Body of pancreas (tissue), 4 donors: ENCODE measurements at regions not wholly inside any gene's neighbourhood (a gene's known extent, or its start where the extent isn't known, plus 50 kb on each side); places are given as distances from the start of the nearest gene placed in this dataset.

Experiments
- ATAC-seq: fragments of 150-250 bp; one replicate; pipeline ENCODE4 v1.9.1; 2016
- DNase-seq, 4 donors: peaks; one replicate each; pipeline ENCODE4 v3.0.0-alpha.2; 2019
- H3K27ac ChIP-seq, 4 donors: fragments of 200-600 bp; sonication (generic); 1 replicate in 3 of 4; 2 replicates in 1 of 4; pipeline versions ENCODE4 v1.5.1 to v1.6.1; 2016 to 2019; ENCODE audit warnings: mild to moderate bottlenecking in 1 of 4, mixed read lengths in 1 of 4, moderate library complexity in 1 of 4
- H3K27me3 ChIP-seq, 2 donors: fragments of 200-600 bp; sonication (generic); one replicate each; pipeline ENCODE4 v1.6.0; 2016; ENCODE audit warnings: mild to moderate bottlenecking in 1 of 2
- H3K36me3 ChIP-seq, 2 donors: fragments of 200-600 bp; sonication (generic); replicated peaks in 1 of 2; 2 replicates each; pipeline ENCODE4 v1.5.1; 2016; ENCODE audit warnings: low read depth in 2 of 2; ENCODE audit not compliant: insufficient read depth in 1 of 2
- H3K4me1 ChIP-seq: fragments of 200-600 bp; sonication (generic); one replicate; pipeline ENCODE4 v1.6.0; 2016
- H3K4me3 ChIP-seq, 2 donors: fragments of 200-600 bp; sonication (generic); 1 replicate in 1 of 2; 2 replicates in 1 of 2; pipeline ENCODE4 v1.5.1; 2016 to 2019
- H3K9me3 ChIP-seq, 3 donors: fragments of 200-600 bp; sonication (generic); 1 replicate in 2 of 3; 2 replicates in 1 of 3; pipeline ENCODE4 v1.5.1; 2016
- POLR2A ChIP-seq, 3 donors: fragments of 450-650 bp; IDR thresholded peaks; one replicate each; pipeline ENCODE4 v1.6.1; 2016; ENCODE audit warnings: antibody characterized with exemption in 3 of 3, mild to moderate bottlenecking in 2 of 3
- WGBS, 2 donors: methylation state at CpG; one replicate each; pipeline ENCODE4 v1.1.5; 2017; 5-methylcytosine and 5-hydroxymethylcytosine counted together
- intact Hi-C: fragments of 100-400 bp; cut with DNase I; formaldehyde crosslinking; loops from one replicate; pipeline ENCODE4 v1.15.1; 2023
- TF ChIP-seq, protein P1 (sequence below), 7 experiments: fragments of 450-650 bp in 4 of 7; fragments of 200-600 bp in 3 of 7; sonication (generic) in 3 of 7; IDR thresholded peaks; one replicate each; pipeline ENCODE4 v1.5.1; 2016 to 2019; ENCODE audit warnings: antibody characterized with exemption in 7 of 7

DNA sequence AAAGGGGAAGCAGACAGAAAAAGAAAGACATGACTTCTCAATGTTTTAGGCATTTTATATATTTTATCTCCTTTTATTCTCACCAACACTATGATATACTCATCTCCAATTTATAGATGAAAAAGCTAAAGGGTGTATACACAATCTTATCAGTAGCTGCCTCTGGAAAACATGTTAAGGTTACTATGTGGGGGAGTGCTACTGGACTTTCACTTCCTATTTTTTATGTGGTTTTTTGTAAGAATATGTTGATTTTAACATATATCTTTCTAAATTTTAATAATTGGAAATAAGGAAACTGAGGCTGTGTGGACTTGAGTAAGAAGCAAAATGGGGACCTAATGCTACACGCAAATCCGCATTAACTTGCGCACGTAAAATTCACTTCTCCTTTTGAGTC, 99.6 kb upstream of the PDE3A start:
- TF ChIP-seq, protein P1, sequence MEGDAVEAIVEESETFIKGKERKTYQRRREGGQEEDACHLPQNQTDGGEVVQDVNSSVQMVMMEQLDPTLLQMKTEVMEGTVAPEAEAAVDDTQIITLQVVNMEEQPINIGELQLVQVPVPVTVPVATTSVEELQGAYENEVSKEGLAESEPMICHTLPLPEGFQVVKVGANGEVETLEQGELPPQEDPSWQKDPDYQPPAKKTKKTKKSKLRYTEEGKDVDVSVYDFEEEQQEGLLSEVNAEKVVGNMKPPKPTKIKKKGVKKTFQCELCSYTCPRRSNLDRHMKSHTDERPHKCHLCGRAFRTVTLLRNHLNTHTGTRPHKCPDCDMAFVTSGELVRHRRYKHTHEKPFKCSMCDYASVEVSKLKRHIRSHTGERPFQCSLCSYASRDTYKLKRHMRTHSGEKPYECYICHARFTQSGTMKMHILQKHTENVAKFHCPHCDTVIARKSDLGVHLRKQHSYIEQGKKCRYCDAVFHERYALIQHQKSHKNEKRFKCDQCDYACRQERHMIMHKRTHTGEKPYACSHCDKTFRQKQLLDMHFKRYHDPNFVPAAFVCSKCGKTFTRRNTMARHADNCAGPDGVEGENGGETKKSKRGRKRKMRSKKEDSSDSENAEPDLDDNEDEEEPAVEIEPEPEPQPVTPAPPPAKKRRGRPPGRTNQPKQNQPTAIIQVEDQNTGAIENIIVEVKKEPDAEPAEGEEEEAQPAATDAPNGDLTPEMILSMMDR (IDR thresholded peaks at IDR 0.05) = no peak
- TF ChIP-seq POLR2A (IDR thresholded peaks at IDR 0.05) = no peak
- Histone ChIP-seq H3K27ac (no peak overlapping the region), H3K9me3 (no peaks in the 10 kb centered on the region), H3K36me3 (no peaks in the 10 kb centered on the region), H3K4me1 (no peaks in the 10 kb centered on the region), H3K4me3 (no peak overlapping the region), H3K27me3 (no peaks in the 10 kb centered on the region)
- ATAC-seq (no peak), DNase-seq (no peak)
- 94 to 98% methylated on average over 4 of the region's 4 CpGs for WGBS, 2 donors
- intact Hi-C loops = no loop called here

DNA sequence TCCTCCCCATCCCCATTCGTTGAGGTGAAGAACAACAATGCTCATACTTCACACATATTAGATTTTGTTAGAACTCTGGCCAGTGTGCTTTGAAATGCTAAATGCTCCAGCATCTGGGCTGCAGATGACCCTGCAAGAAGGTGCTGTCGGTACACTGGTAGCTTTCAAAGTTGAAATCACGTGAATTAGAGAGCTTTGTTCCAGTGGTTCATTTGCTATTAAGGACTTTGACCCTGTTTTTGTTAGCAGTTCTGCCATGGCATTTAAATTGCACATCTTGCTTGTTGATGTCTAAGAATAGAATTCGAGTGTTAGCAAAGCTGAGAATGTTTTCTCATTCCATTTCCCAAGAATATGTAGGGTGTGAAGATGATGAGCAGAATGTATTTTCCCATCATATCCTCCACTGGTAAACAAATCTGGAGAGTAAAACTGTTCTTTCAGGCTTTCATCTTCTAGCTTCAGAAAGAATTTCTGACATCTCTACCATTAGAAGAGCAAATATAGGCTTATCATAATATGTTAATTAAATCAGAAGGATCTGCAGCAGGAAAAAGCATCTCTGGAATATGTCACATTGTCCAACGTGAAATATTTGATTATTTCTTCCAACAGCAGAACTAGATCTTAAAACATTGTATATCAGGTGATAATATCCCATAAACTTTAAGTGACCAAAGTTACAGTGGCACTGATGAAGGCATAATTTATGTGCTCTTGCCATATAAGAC, 98.8 kb upstream of the PDE3A start:
- 42 to 43% methylated on average over 5 of the region's 5 CpGs for WGBS, 2 donors
- DNase-seq (no peak), ATAC-seq (no peak)
- H3K27ac ChIP-seq = no peak overlapping the region
- no peaks in the 10 kb centered on the region for H3K36me3 ChIP-seq
- H3K4me3 ChIP-seq = no peak overlapping the region
- no peaks in the 10 kb centered on the region for H3K27me3 ChIP-seq
- no peaks in the 10 kb centered on the region for H3K9me3 ChIP-seq
- no peak for TF ChIP-seq POLR2A (IDR thresholded peaks at IDR 0.05)
- TF ChIP-seq, protein P1 (IDR thresholded peaks at IDR 0.05) = no peak
- intact Hi-C loops = no loop called here
- H3K4me1 ChIP-seq = no peaks in the 10 kb centered on the region

DNA sequence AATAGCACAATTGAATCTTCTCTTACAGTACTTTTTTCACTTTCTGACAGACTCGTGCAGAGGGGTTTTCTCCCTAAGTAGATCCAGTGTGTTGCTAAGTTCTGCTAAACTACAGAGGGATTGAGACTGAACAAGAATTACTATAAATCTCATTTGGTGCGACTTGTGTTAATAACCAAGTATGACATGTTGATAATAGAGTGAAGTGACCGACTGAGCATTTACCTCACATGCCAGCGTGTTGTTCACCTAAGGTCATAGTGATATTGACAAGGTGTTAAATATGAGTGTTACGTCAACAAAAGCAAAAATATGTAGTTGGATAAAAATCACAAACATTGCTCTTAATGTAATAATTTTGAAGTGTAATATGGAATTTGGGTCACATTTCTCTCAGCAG, 97.8 kb upstream of the PDE3A start:
- whole genome bisulfite sequencing, 2 donors = 38 to 48% methylated on average over 5 of the region's 5 CpGs
- H3K27me3 ChIP-seq = no peaks in the 10 kb centered on the region
- intact Hi-C loops = no loop called here

DNA sequence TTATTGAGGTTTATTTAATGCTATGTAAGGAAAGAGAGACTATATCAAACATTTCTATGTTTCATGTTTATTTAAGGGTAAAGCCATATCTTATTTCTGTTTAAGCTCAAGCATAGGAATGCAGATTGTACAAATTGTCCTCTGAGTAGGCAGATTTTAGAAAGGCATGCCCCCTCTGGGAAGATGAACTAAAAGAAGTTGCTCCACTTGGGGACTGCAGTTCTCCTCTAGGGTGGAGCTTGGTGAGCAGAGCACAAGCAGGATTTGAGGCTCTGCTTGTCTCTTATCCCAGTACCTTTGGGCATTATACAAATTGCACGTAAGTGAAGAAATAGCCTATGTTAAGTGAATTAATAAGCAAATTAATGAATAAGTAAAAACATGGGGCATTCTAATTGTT, 96.2 kb upstream of the PDE3A start:
- Histone ChIP-seq H3K36me3 (no peaks in the 10 kb centered on the region), H3K27me3 (no peaks in the 10 kb centered on the region), H3K27ac (no peak overlapping the region), H3K4me1 (no peaks in the 10 kb centered on the region), H3K4me3 (no peak overlapping the region), H3K9me3 (no peaks in the 10 kb centered on the region)
- TF ChIP-seq, protein P1 (IDR thresholded peaks at IDR 0.05) = no peak
- no peak for TF ChIP-seq POLR2A (IDR thresholded peaks at IDR 0.05)
- ATAC-seq (no peak), DNase-seq (no peak)
- WGBS, 2 donors = 89 to 100% methylated on average over 1 of the region's 1 CpG
- intact Hi-C loops = no loop called here

More for the DNA sequence above, 97.8 kb upstream of the PDE3A start:
- Histone ChIP-seq H3K27ac (no peak overlapping the region), H3K9me3 (no peaks in the 10 kb centered on the region), H3K4me3 (no peak overlapping the region), H3K4me1 (no peaks in the 10 kb centered on the region), H3K36me3 (no peaks in the 10 kb centered on the region)
- TF ChIP-seq, protein P1 (IDR thresholded peaks at IDR 0.05) = no peak
- TF ChIP-seq POLR2A (IDR thresholded peaks at IDR 0.05) = no peak
- DNase-seq = no peak
- ATAC-seq = no peak

DNA sequence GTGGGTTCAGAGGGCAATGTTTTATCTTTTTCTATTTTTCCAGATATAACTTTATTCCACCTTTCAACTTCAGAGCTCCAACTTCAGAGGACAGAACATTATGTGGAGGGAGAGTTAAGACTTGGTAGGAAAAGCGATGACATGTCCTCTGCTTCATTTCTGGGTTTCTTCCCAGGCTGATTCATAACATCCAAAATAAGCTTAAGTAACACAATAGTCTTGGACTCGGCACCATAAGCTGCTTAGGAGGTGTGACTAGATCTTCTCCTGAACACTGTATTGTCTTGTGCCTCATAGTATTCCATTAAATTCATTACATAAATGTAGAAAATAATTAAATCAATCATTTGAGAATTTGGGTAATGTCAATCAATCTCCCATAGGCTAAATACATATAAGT, 95.5 kb upstream of the PDE3A start:
- Histone ChIP-seq H3K27me3 (no peaks in the 10 kb centered on the region), H3K4me1 (no peaks in the 10 kb centered on the region), H3K27ac (no peak overlapping the region), H3K4me3 (no peak overlapping the region), H3K9me3 (no peaks in the 10 kb centered on the region), H3K36me3 (no peaks in the 10 kb centered on the region)
- no peak for TF ChIP-seq POLR2A (IDR thresholded peaks at IDR 0.05)
- TF ChIP-seq, protein P1 (IDR thresholded peaks at IDR 0.05) = no peak
- ATAC-seq (no peak), DNase-seq (no peak)
- intact Hi-C loops = no loop called here
- WGBS, 2 donors = 83% methylated on average over 2 of the region's 2 CpGs
